ENCODE measurements at regions not wholly inside any gene's neighbourhood (a gene's known extent, or its start where the extent isn't known, plus 50 kb on each side); places are given as distances from the start of the nearest gene placed in this dataset.
A peak's percentile ranks its signal among the peaks of the same experiment; 100 is the strongest.
"Not testable (repeated sequence)": the region's sequence is repeated elsewhere in the genome, so short reads cannot be mapped to it uniquely, and the experiment has no call there.

GRCh38 chr2:128505575-128506526, 187.2 kb upstream of the HS6ST1 start:
- DNase-seq (ENCODE audit: low read depth), result no peak

DNA sequence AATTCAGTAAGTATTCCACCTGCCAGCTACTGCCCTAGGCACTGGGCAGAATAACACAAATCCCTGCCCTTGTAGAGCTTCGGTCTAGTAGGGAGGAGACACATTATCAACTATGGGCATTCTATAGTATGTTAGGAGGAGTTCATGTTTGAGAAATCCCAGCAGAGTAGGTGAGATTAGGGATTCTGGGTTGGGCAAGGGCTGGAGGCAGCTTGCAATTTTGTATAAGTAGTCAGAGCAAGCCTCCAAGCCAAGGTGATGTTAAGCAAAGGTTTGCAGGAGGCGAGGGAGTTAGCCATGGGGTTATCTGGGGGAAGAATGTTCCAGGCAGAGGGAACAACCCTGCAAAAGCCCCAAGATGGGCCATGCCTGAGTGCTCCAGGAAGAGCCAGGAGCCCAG, 187.9 kb upstream of the HS6ST1 start:
- DNase-seq (ENCODE audit: low read depth), result no peak

GRCh38 chr2:128510701-128511397, 192.2 kb upstream of the HS6ST1 start:
- no peak for DNase-seq (ENCODE audit: low read depth)

DNA sequence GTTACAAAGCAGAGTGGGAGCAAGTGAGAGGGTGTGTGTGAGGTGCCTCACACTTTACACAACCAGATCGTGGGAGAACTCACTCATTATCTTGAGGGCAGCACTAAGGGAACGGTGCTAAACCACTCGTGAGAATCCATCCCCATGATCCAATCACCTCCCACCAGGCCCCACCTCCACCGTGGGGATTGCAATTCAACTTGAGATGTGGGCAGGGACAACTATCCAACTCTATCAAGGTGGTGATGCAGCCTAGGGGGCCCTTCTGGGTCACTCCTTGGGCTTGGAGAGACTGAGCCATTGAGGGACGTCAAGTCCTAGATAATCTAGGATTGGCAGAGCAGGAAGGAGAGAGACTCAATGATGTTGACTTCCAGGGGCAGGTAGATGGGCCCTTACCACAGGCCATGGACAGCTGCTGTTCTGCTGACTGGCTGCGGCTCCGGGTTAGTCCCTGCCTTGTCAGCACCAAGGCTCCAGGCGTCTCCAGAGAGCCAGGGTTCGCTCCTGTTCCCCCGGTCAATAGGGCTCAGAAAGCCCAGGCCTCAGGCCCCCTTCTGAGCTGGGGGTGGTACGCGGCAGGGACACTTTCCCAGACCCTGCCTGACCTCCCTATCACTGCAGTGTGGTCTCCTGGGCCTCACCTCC, 193.2 kb upstream of the HS6ST1 start:
- no peak for DNase-seq (ENCODE audit: low read depth)

- DNase-seq (ENCODE audit: low read depth), result peak; percentile 22
These were observed 193.9 kb upstream of the HS6ST1 start for GRCh38 chr2:128512379-128513115.

DNA sequence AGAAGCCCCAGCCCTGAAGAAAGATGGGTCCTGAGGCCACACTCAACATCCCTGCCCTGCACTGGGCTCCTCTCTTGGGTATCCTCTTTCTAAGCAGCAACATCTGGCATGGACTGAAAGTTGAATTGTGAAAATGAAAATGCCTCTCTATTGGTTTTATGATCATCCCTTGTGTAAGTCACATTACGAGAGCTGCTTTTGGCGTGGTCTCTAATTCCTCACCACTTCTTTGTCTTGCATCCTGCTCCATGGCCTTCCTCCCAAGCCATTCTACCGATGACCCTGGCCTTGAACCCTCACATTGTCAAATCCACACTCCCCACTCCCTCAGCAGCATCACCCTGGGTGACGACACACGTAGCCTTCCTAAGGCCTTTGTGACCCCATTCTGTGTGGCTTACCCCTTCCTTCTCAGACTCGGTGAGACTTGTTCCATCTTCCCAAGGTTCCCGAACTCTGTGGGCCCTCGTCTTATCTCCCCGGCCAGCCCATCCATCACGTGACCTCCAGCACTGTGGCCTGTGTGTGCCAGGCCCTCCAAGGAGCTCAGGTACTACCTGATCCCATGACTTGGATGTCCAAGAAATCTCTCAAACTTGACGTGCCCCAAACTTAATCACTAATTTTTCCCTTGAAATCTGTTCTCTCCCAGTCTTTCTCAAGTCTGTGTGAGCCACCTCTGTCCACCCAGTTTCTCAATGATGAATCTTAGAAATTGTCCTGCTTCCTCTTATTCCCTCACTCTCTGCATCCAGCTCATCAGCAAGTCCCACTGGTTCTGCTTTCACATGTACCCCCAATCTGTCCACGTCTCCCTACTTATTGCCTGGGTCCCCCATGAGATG, 194.7 kb upstream of the HS6ST1 start:
- DNase-seq (ENCODE audit: low read depth), result no peak

DNA sequence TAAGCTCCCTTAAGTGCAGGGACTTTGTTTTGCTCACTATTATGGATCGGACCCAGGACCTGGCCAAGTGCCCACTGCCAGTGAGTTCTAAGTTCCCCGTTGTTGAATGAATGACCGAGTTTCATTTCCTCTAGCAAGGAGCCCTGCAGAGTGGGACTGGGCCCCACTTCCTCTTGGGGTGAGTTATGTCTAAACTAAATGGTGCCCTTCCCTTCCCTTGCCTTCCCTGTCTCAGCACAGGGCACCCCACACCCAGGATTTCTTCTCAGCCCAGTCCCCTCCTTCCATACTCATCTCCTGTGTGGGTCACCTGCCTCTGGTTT, 195.3 kb upstream of the HS6ST1 start:
- DNase-seq (ENCODE audit: low read depth), result no peak

DNA sequence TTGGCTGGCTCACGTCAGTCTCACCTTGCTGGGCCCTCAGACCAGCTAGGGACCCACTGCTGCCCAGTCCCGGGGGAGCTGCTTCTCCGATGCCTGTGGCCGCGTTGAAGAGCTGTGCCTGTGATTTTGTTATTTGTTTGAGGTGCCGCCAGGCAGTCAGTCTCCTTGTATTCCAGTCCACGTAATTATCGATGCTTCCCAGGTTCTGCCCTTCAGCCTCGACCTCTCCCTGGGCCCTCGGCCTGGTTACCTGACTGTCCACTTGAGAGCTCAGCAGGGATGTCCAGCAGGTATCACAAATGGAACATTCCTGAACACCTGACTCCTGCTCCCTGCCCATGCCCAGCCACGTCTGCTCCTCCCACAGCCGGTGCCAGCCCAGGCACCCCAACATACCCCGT, 195.9 kb upstream of the HS6ST1 start:
- no peak for DNase-seq (ENCODE audit: low read depth)

GRCh38 chr2:128516938-128517337, 198.3 kb upstream of the HS6ST1 start:
- no peak for DNase-seq (ENCODE audit: low read depth)

- DNase-seq (ENCODE audit: low read depth), result not testable (repeated sequence)
These were observed 200.4 kb upstream of the HS6ST1 start for GRCh38 chr2:128519028-128519427.

- DNase-seq (ENCODE audit: low read depth), result no peak
These were observed 201.0 kb upstream of the HS6ST1 start for GRCh38 chr2:128519517-128520215.

DNA sequence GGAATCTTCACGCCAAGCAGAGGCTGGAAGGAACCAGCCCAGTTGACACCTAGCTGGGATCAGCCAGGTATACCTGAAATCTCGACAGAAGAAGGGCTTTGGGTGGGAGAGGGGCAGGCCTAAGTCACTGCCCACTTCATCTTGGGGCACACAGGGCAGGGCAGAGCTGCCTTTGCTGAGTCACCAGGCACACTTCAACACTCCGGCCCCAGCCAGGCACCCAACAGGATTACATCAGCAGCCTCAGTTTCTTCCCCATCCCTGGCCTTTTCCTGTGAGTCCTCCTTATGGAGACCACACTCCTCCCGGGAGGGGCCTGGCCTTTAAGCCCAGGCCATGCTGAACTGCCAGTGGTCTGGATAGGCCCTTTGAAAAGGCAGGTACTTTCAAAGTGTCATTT, 201.7 kb upstream of the HS6ST1 start:
- DNase-seq (ENCODE audit: low read depth), result no peak

DNA sequence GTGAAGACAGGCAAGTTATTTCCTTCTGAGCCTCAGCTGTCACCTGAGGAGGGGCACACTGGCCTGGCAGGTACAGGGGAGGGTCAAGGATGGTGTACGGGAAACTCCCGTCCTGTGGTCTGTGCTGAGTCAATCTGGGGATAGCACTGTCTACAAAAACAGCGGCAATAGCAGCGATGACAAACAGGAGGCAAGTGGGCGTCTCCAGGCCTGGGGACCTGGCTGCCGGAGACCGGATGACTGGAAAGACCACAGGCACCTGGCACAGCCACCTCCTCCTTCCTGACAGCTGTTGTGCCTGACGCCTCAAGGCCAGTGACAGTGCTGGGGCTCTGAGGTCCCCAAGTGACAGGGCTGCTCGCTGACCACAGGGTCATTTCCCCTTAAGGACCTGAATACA, 202.1 kb upstream of the HS6ST1 start:
- DNase-seq (ENCODE audit: low read depth), result no peak

DNA sequence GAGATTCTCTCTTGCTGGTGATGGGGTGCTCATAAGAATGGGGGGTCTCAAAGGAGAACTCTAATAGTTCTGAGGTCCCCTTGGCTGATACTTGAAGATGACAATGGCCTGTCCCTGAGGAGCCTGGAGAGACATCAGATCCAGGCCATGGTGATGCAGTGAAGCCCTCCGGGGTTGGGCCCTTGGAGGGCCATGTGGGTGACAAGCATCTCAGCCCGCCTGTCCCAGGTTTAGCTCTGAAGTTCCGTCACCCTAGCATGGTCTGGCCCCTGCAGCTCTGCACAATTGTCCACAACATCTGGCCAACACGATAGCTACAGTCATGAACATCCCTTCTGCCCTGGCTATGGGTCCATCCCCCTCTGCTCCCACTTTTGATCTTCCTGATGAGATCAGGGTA, 202.8 kb upstream of the HS6ST1 start:
- DNase-seq (ENCODE audit: low read depth), result no peak

DNA sequence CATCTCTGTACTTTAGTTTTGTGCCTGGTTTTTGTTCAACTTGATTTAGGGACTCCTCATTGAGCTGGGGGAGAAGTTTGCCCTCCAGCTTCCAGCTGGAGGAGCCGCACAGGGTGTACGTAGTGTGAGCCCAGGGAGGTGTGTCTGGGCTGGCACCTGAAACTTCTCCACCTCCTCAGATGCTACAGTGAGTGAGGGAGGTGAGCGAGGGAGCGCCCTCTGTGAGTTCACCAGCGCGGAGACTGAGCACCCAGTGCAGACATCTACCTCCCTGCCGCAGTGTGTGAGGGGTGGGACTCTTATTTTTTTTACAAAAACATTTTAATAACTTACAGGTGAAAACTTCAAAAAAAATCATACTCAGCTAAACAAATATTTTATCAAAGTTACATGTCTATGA, 204.2 kb upstream of the HS6ST1 start:
- DNase-seq (ENCODE audit: low read depth), result no peak

DNA sequence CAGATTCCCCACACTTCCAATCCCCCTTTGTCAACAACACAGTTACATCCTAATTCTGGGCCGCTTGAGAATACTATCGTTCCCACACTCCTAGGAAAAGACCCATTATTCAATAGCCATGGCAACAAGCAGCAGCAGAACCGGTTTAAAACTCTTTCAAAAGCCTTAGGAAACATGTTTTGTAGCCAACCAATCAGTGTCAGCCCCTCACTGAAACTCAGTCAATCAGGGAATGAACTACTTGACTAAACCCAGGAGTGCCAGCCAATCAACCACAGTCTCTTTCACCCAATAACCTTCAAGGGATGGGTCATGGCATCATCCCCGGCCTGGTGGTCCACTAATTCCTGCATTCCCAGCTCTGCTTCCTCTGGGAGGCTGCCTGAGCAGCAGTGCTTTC, 204.8 kb upstream of the HS6ST1 start:
- no peak for DNase-seq (ENCODE audit: low read depth)

GRCh38 chr2:128524183-128524582, 205.5 kb upstream of the HS6ST1 start:
- DNase-seq (ENCODE audit: low read depth), result no peak

GRCh38 chr2:128525653-128526052, 207.0 kb upstream of the HS6ST1 start:
- DNase-seq (ENCODE audit: low read depth), result no peak

GRCh38 chr2:128526455-128526976, 207.8 kb upstream of the HS6ST1 start:
- DNase-seq (ENCODE audit: low read depth), result no peak

- DNase-seq (ENCODE audit: low read depth), result no peak
These were observed 209.5 kb upstream of the HS6ST1 start for GRCh38 chr2:128528133-128528532.
